ENCODE measurements at regions not wholly inside any gene's neighbourhood (a gene's known extent, or its start where the extent isn't known, plus 50 kb on each side); places are given as distances from the start of the nearest gene placed in this dataset.
A peak's percentile ranks its signal among the peaks of the same experiment; 100 is the strongest.

- Mint-ChIP-seq H3K36me3 (no peaks in the 10 kb centered on the region), H3K9me3 (peaks cover 3% of the 10 kb centered on the region), H3K27ac (peak overlapping the region; percentile 75), H3K4me1 (peaks cover 60% of the 10 kb centered on the region), H3K4me3 (no peak overlapping the region), H3K27me3 (ENCODE audit: low read depth) (no peaks in the 10 kb centered on the region)
- no peak for DNase-seq (ENCODE audit: low spot score in 2 of 2, unreplicated experiment in 2 of 2)
- no peak for TF ChIP-seq CTCF (IDR thresholded peaks at IDR 0.05; ENCODE audit: unreplicated experiment)
Observed at GRCh38 chr18:55763298-55763697, 175.3 kb upstream of the TCF4 start.

GRCh38 chr18:55762424-55762823, 174.4 kb upstream of the TCF4 start:
- Mint-ChIP-seq H3K9me3 (peaks cover 4% of the 10 kb centered on the region), H3K27me3 (ENCODE audit: low read depth) (no peaks in the 10 kb centered on the region), H3K36me3 (no peaks in the 10 kb centered on the region), H3K27ac (no peak overlapping the region), H3K4me3 (no peak overlapping the region), H3K4me1 (peaks cover 60% of the 10 kb centered on the region)
- no peak for DNase-seq (ENCODE audit: low spot score in 2 of 2, unreplicated experiment in 2 of 2)
- TF ChIP-seq CTCF (IDR thresholded peaks at IDR 0.05; ENCODE audit: unreplicated experiment), result no peak

GRCh38 chr18:55753643-55754263, 165.8 kb upstream of the TCF4 start:
- TF ChIP-seq CTCF (IDR thresholded peaks at IDR 0.05; ENCODE audit: unreplicated experiment), result no peak
- Mint-ChIP-seq H3K4me1 (peaks cover 7% of the 10 kb centered on the region), H3K27ac (no peak overlapping the region), H3K27me3 (ENCODE audit: low read depth) (peaks cover 2% of the 10 kb centered on the region), H3K9me3 (peaks cover 9% of the 10 kb centered on the region), H3K36me3 (no peaks in the 10 kb centered on the region), H3K4me3 (no peak overlapping the region)
- DNase-seq (ENCODE audit: low spot score in 2 of 2, unreplicated experiment in 2 of 2), result no peak

- peaks cover 16% of the 10 kb centered on the region for H3K4me1 Mint-ChIP-seq
Observed at GRCh38 chr18:55751476-55751875, 163.5 kb upstream of the TCF4 start.

GRCh38 chr18:55748227-55748738, 160.3 kb upstream of the TCF4 start:
- no peak for DNase-seq (ENCODE audit: low spot score in 2 of 2, unreplicated experiment in 2 of 2)
- peaks cover 2% of the 10 kb centered on the region for H3K27me3 Mint-ChIP-seq (ENCODE audit: low read depth)
- TF ChIP-seq CTCF (IDR thresholded peaks at IDR 0.05; ENCODE audit: unreplicated experiment), result no peak
- no peak overlapping the region for H3K27ac Mint-ChIP-seq
- H3K9me3 Mint-ChIP-seq, result no peaks in the 10 kb centered on the region
- no peaks in the 10 kb centered on the region for H3K36me3 Mint-ChIP-seq
- peaks cover 16% of the 10 kb centered on the region for H3K4me1 Mint-ChIP-seq
- H3K4me3 Mint-ChIP-seq, result no peak overlapping the region

More at GRCh38 chr18:55751476-55751875, 163.5 kb upstream of the TCF4 start:
- DNase-seq (ENCODE audit: low spot score in 2 of 2, unreplicated experiment in 2 of 2), result no peak
- H3K9me3 Mint-ChIP-seq, result no peaks in the 10 kb centered on the region
- peaks cover 2% of the 10 kb centered on the region for H3K27me3 Mint-ChIP-seq (ENCODE audit: low read depth)
- no peak overlapping the region for H3K4me3 Mint-ChIP-seq
- no peak for TF ChIP-seq CTCF (IDR thresholded peaks at IDR 0.05; ENCODE audit: unreplicated experiment)
- H3K36me3 Mint-ChIP-seq, result no peaks in the 10 kb centered on the region
- no peak overlapping the region for H3K27ac Mint-ChIP-seq
